GM12891 (cell line): ENCODE measurements at regions not wholly inside any gene's neighbourhood (a gene's known extent, or its start where the extent isn't known, plus 50 kb on each side); places are given as distances from the start of the nearest gene placed in this dataset.

Experiments used
- POLR2A ChIP-seq: IDR thresholded peaks from 2 replicates; pipeline ENCODE4 v1.6.1; 2011; ENCODE audit warnings: low read depth, low read length, control low read depth
- POLR2AphosphoS5 ChIP-seq: IDR thresholded peaks from 2 replicates; pipeline ENCODE4 v1.6.1; 2011; ENCODE audit warnings: low read depth, low read length, control low read depth

GRCh38 chr1:5774019-5774418 lies 218.2 kb downstream of the NPHP4 start:
- TF ChIP-seq POLR2AphosphoS5 (no peak), POLR2A (no peak)
